Astrocyte (in vitro differentiated cells and primary cell): ENCODE measurements at regions not wholly inside any gene's neighbourhood (a gene's known extent, or its start where the extent isn't known, plus 50 kb on each side); places are given as distances from the start of the nearest gene placed in this dataset.

Source experiments
- DNase-seq: peaks from one replicate; pipeline ENCODE4 v3.0.0-alpha.2; 2010; ENCODE audit warnings: low read depth
- FAIRE-seq: peaks from 2 replicates; lab custom pipeline; 2011; peaks lifted over from hg19 to GRCh38; lab: Jason Lieb, UNC
- H2AFZ ChIP-seq: 2 replicates; pipeline ENCODE4 v1.6.0; 2012; ENCODE audit warnings: low read depth, low read length, inconsistent platforms
- H3K27ac ChIP-seq: 2 replicates; pipeline ENCODE4 v1.5.1; 2011; ENCODE audit warnings: low read depth, low read length, inconsistent platforms
- H3K27me3 ChIP-seq: 2 replicates; pipeline ENCODE4 v1.6.0; 2011; ENCODE audit warnings: low read length, inconsistent platforms; ENCODE audit not compliant: insufficient read depth
- H3K36me3 ChIP-seq: 2 replicates; pipeline ENCODE4 v1.5.1; 2011; ENCODE audit warnings: low read length, inconsistent platforms; ENCODE audit not compliant: insufficient read depth
- H3K4me1 ChIP-seq: 2 replicates; pipeline ENCODE4 v1.5.1; 2011; ENCODE audit warnings: low read length, inconsistent platforms; ENCODE audit not compliant: insufficient read depth
- H3K4me2 ChIP-seq: 2 replicates; pipeline ENCODE4 v1.6.0; 2012; ENCODE audit warnings: low read length, inconsistent platforms
- H3K4me3 ChIP-seq: 2 replicates; pipeline ENCODE4 v1.5.1; 2011; ENCODE audit warnings: low read depth, mild to moderate bottlenecking, low read length, inconsistent platforms; ENCODE audit not compliant: insufficient read depth
- H3K79me2 ChIP-seq: 2 replicates; pipeline ENCODE4 v1.6.0; 2012; ENCODE audit warnings: mild to moderate bottlenecking, low read length, inconsistent platforms; ENCODE audit not compliant: insufficient read depth
- H3K9ac ChIP-seq: 2 replicates; pipeline ENCODE4 v1.6.0; 2012; ENCODE audit warnings: mild to moderate bottlenecking, low read length, inconsistent platforms
- H3K9me3 ChIP-seq: 2 replicates; pipeline ENCODE4 v1.5.1; 2012; ENCODE audit warnings: low read depth, mild to moderate bottlenecking, low read length, inconsistent platforms; ENCODE audit not compliant: insufficient read depth
- H4K20me1 ChIP-seq: 2 replicates; pipeline ENCODE4 v1.6.0; 2012; ENCODE audit warnings: low read length, inconsistent platforms; ENCODE audit not compliant: insufficient read depth
- H3K27ac Mint-ChIP-seq: one replicate; pipeline ENCODE4 v1.8.0; 2021; ENCODE audit warnings: mild to moderate bottlenecking, mixed read lengths; ENCODE audit not compliant: unreplicated experiment
- H3K27me3 Mint-ChIP-seq: one replicate; pipeline ENCODE4 v1.8.0; 2021; ENCODE audit warnings: low read depth, mixed read lengths; ENCODE audit not compliant: unreplicated experiment
- H3K36me3 Mint-ChIP-seq: one replicate; pipeline ENCODE4 v1.8.0; 2021; ENCODE audit warnings: low read depth, mixed read lengths; ENCODE audit not compliant: unreplicated experiment
- H3K4me1 Mint-ChIP-seq: one replicate; pipeline ENCODE4 v1.8.0; 2021; ENCODE audit warnings: low read depth, mixed read lengths; ENCODE audit not compliant: unreplicated experiment
- H3K4me3 Mint-ChIP-seq: one replicate; pipeline ENCODE4 v1.8.0; 2021; ENCODE audit warnings: mild to moderate bottlenecking, moderate library complexity, mixed read lengths; ENCODE audit not compliant: unreplicated experiment
- H3K9me3 Mint-ChIP-seq: one replicate; pipeline ENCODE4 v1.8.0; 2021; ENCODE audit warnings: mild to moderate bottlenecking, mixed read lengths; ENCODE audit not compliant: unreplicated experiment
- CTCF ChIP-seq: IDR thresholded peaks from 2 replicates; pipeline ENCODE4 v1.5.1; 2011; ENCODE audit warnings: low read depth, mild to moderate bottlenecking, inconsistent platforms, low read length, moderate library complexity; ENCODE audit not compliant: insufficient read depth
- EZH2 ChIP-seq: IDR thresholded peaks from 2 replicates; pipeline ENCODE4 v1.6.1; 2012; ENCODE audit warnings: mild to moderate bottlenecking, low read length, inconsistent platforms; ENCODE audit not compliant: insufficient read depth

GRCh38 chr2:18771212-18771611 is 181.8 kb upstream of the NT5C1B start:
- no peak overlapping the region for H3K4me2 ChIP-seq
- Mint-ChIP-seq H3K9me3 (peaks cover 7% of the 10 kb centered on the region), H3K36me3 (peaks cover 3% of the 10 kb centered on the region), H3K4me3 (no peak overlapping the region), H3K27me3 (peaks cover 8% of the 10 kb centered on the region), H3K27ac (no peak overlapping the region), H3K4me1 (no peaks in the 10 kb centered on the region)
- H3K79me2 ChIP-seq, result no peaks in the 10 kb centered on the region
- TF ChIP-seq CTCF (no peak), EZH2 (no peak)
- H3K9ac ChIP-seq, result no peak overlapping the region
- H3K4me1 ChIP-seq, result no peaks in the 10 kb centered on the region
- H3K4me3 ChIP-seq, result no peak overlapping the region
- H2AFZ ChIP-seq, result no peak overlapping the region
- H3K9me3 ChIP-seq, result no peaks in the 10 kb centered on the region
- H3K27ac ChIP-seq, result no peak overlapping the region
- H3K36me3 ChIP-seq, result no peaks in the 10 kb centered on the region
- FAIRE-seq (peak; percentile 5), DNase-seq (no peak)
- H3K27me3 ChIP-seq, result no peaks in the 10 kb centered on the region
- no peaks in the 10 kb centered on the region for H4K20me1 ChIP-seq

GRCh38 chr2:18763338-18763737 is 174.0 kb upstream of the NT5C1B start:
- H2AFZ ChIP-seq, result no peak overlapping the region
- DNase-seq, result peak; percentile 29
- peak; percentile 65 for FAIRE-seq
- H3K9ac ChIP-seq, result no peak overlapping the region
- H3K4me1 ChIP-seq, result no peaks in the 10 kb centered on the region
- H3K79me2 ChIP-seq, result no peaks in the 10 kb centered on the region
- Mint-ChIP-seq H3K4me1 (peaks cover 10% of the 10 kb centered on the region), H3K4me3 (no peak overlapping the region), H3K27ac (no peak overlapping the region), H3K27me3 (no peaks in the 10 kb centered on the region), H3K9me3 (peaks cover under 1% of the 10 kb centered on the region), H3K36me3 (no peaks in the 10 kb centered on the region)
- no peak for TF ChIP-seq CTCF
- no peak for TF ChIP-seq EZH2
- H3K27ac ChIP-seq, result no peak overlapping the region
- H3K4me2 ChIP-seq, result peak overlapping the region; percentile 17
- no peaks in the 10 kb centered on the region for H4K20me1 ChIP-seq
- no peaks in the 10 kb centered on the region for H3K9me3 ChIP-seq
- no peaks in the 10 kb centered on the region for H3K36me3 ChIP-seq
- no peak overlapping the region for H3K4me3 ChIP-seq
- no peaks in the 10 kb centered on the region for H3K27me3 ChIP-seq

- H3K27me3 ChIP-seq, result no peaks in the 10 kb centered on the region
- no peak overlapping the region for H3K4me2 ChIP-seq
- no peaks in the 10 kb centered on the region for H3K9me3 ChIP-seq
- no peaks in the 10 kb centered on the region for H3K27me3 Mint-ChIP-seq
- no peaks in the 10 kb centered on the region for H3K36me3 Mint-ChIP-seq
- H3K27ac ChIP-seq, result no peak overlapping the region
- FAIRE-seq (no peak), DNase-seq (peak; percentile 71)
- no peaks in the 10 kb centered on the region for H3K9me3 Mint-ChIP-seq
- TF ChIP-seq CTCF (no peak), EZH2 (no peak)
- H3K4me3 ChIP-seq, result no peak overlapping the region
- no peak overlapping the region for H2AFZ ChIP-seq
- H3K9ac ChIP-seq, result no peak overlapping the region
- H3K79me2 ChIP-seq, result no peaks in the 10 kb centered on the region
- no peak overlapping the region for H3K27ac Mint-ChIP-seq
- H3K4me1 Mint-ChIP-seq, result peaks cover 10% of the 10 kb centered on the region
- no peaks in the 10 kb centered on the region for H4K20me1 ChIP-seq
- H3K4me3 Mint-ChIP-seq, result no peak overlapping the region
- no peaks in the 10 kb centered on the region for H3K36me3 ChIP-seq
- H3K4me1 ChIP-seq, result no peaks in the 10 kb centered on the region
Observed at GRCh38 chr2:18762667-18763066, 173.3 kb upstream of the NT5C1B start.
